ENCODE measurements at regions not wholly inside any gene's neighbourhood (a gene's known extent, or its start where the extent isn't known, plus 50 kb on each side); places are given as distances from the start of the nearest gene placed in this dataset.
"Not testable (repeated sequence)": the region's sequence is repeated elsewhere in the genome, so short reads cannot be mapped to it uniquely, and the experiment has no call there.

GRCh38 chr14:38973083-38973700 is 129.8 kb downstream of the SEC23A start:
- no peak for DNase-seq

- no peak for DNase-seq
These were observed 130.5 kb downstream of the SEC23A start for GRCh38 chr14:38972511-38972910.

GRCh38 chr14:38971258-38971921 is 131.6 kb downstream of the SEC23A start:
- no peak for DNase-seq

GRCh38 chr14:38964630-38965029 is 138.4 kb downstream of the SEC23A start:
- DNase-seq: no peak

GRCh38 chr14:38960946-38961531 is 142.0 kb downstream of the SEC23A start:
- DNase-seq: no peak

- no peak for DNase-seq
These were observed 144.0 kb downstream of the SEC23A start for GRCh38 chr14:38959021-38959420.

GRCh38 chr14:38958589-38958988 is 144.4 kb downstream of the SEC23A start:
- no peak for DNase-seq

GRCh38 chr14:38951451-38951850 is 151.6 kb downstream of the SEC23A start:
- no peak for DNase-seq

- no peak for DNase-seq
These were observed 152.4 kb downstream of the SEC23A start for GRCh38 chr14:38950676-38951075.

- DNase-seq: no peak
These were observed 154.5 kb downstream of the SEC23A start for GRCh38 chr14:38948576-38948975.

GRCh38 chr14:38948171-38948570 is 154.9 kb downstream of the SEC23A start:
- no peak for DNase-seq

GRCh38 chr14:38947343-38947742 is 155.7 kb downstream of the SEC23A start:
- DNase-seq: no peak

- DNase-seq: peak in 1 of 2 experiments; percentile 9
These were observed 158.3 kb downstream of the SEC23A start for GRCh38 chr14:38944691-38945090.

GRCh38 chr14:38941488-38941887 is 161.5 kb downstream of the SEC23A start:
- no peak for DNase-seq

- DNase-seq: not testable (repeated sequence)
These were observed 170.4 kb downstream of the SEC23A start for GRCh38 chr14:38932653-38933000.

GRCh38 chr14:38931969-38932652 is 170.9 kb downstream of the SEC23A start:
- no peak for DNase-seq

- DNase-seq: no peak
These were observed 172.1 kb downstream of the SEC23A start for GRCh38 chr14:38930898-38931297.

- DNase-seq: no peak
These were observed 173.0 kb downstream of the SEC23A start for GRCh38 chr14:38930022-38930421.

GRCh38 chr14:38929416-38929815 is 173.6 kb downstream of the SEC23A start:
- no peak for DNase-seq

GRCh38 chr14:38921893-38922292 is 181.1 kb downstream of the SEC23A start:
- DNase-seq: not testable (repeated sequence)

GRCh38 chr14:38915125-38915524 is 187.9 kb downstream of the SEC23A start:
- DNase-seq: no peak

GRCh38 chr14:38910092-38910491 is 192.9 kb downstream of the SEC23A start:
- no peak for DNase-seq

GRCh38 chr14:38904959-38905358 is 198.1 kb downstream of the SEC23A start:
- DNase-seq: no peak

- DNase-seq: no peak
These were observed 201.2 kb downstream of the SEC23A start for GRCh38 chr14:38901791-38902190.

Measured in cerebellar nuclear complex (tissue), 1 donor.